ENCODE measurements at regions not wholly inside any gene's neighbourhood (a gene's known extent, or its start where the extent isn't known, plus 50 kb on each side); places are given as distances from the start of the nearest gene placed in this dataset.
"Not testable (repeated sequence)": the region's sequence is repeated elsewhere in the genome, so short reads cannot be mapped to it uniquely, and the experiment has no call there.

GRCh38 chr7:152577339-152577738 is 98.6 kb downstream of the XRCC2 start:
- H3K4me3 ChIP-seq (ENCODE audit: low read depth, low read length), result no peak overlapping the region
- DNase-seq (ENCODE audit: low read depth), result no peak
- no peak for TF ChIP-seq CTCF (conservative IDR thresholded peaks at IDR 0.05; ENCODE audit: low read depth, low read length)

- DNase-seq (ENCODE audit: low read depth), result peak; percentile 30
- no peak for TF ChIP-seq CTCF (conservative IDR thresholded peaks at IDR 0.05; ENCODE audit: low read depth, low read length)
- H3K4me3 ChIP-seq (ENCODE audit: low read depth, low read length), result no peak overlapping the region
Observed at GRCh38 chr7:152574892-152575548, 100.9 kb downstream of the XRCC2 start.

GRCh38 chr7:152573186-152573585 is 102.8 kb downstream of the XRCC2 start:
- H3K4me3 ChIP-seq (ENCODE audit: low read depth, low read length); DNase-seq (ENCODE audit: low read depth): not testable (repeated sequence)

GRCh38 chr7:152572101-152572500 is 103.8 kb downstream of the XRCC2 start:
- H3K4me3 ChIP-seq (ENCODE audit: low read depth, low read length), result no peak overlapping the region
- no peak for TF ChIP-seq CTCF (conservative IDR thresholded peaks at IDR 0.05; ENCODE audit: low read depth, low read length)
- DNase-seq (ENCODE audit: low read depth), result no peak

GRCh38 chr7:152571068-152571467 is 104.9 kb downstream of the XRCC2 start:
- H3K4me3 ChIP-seq (ENCODE audit: low read depth, low read length), result no peak overlapping the region
- TF ChIP-seq CTCF (conservative IDR thresholded peaks at IDR 0.05; ENCODE audit: low read depth, low read length), result no peak
- DNase-seq (ENCODE audit: low read depth), result no peak

GRCh38 chr7:152568972-152569371 is 107.0 kb downstream of the XRCC2 start:
- DNase-seq (ENCODE audit: low read depth), result no peak
- H3K4me3 ChIP-seq (ENCODE audit: low read depth, low read length), result no peak overlapping the region
- no peak for TF ChIP-seq CTCF (conservative IDR thresholded peaks at IDR 0.05; ENCODE audit: low read depth, low read length)

GRCh38 chr7:152565731-152566130 is 110.2 kb downstream of the XRCC2 start:
- H3K4me3 ChIP-seq (ENCODE audit: low read depth, low read length), result no peak overlapping the region
- TF ChIP-seq CTCF (conservative IDR thresholded peaks at IDR 0.05; ENCODE audit: low read depth, low read length), result no peak
- DNase-seq (ENCODE audit: low read depth), result no peak
